HT-29 (cell line): ENCODE measurements at regions not wholly inside any gene's neighbourhood (a gene's known extent, or its start where the extent isn't known, plus 50 kb on each side); places are given as distances from the start of the nearest gene placed in this dataset.
"Not testable (repeated sequence)": the region's sequence is repeated elsewhere in the genome, so short reads cannot be mapped to it uniquely, and the experiment has no call there.

ENCODE experiments used
- DNase-seq: peaks from one replicate; pipeline ENCODE4 v3.0.0-alpha.2; 2015; ENCODE audit warnings: low spot score

- no peak for DNase-seq
Measured at GRCh38 chr2:145548479-145548878, 1028.6 kb upstream of the ZEB2 start.

- DNase-seq: no peak
Measured at GRCh38 chr2:145547620-145548019, 1027.7 kb upstream of the ZEB2 start.

GRCh38 chr2:145546091-145546490, 1026.2 kb upstream of the ZEB2 start:
- peak; percentile 22 for DNase-seq

- no peak for DNase-seq
Measured at GRCh38 chr2:145543856-145544255, 1023.9 kb upstream of the ZEB2 start.

GRCh38 chr2:145543155-145543554, 1023.2 kb upstream of the ZEB2 start:
- DNase-seq: no peak

- no peak for DNase-seq
Measured at GRCh38 chr2:145541028-145541427, 1021.1 kb upstream of the ZEB2 start.

GRCh38 chr2:145538661-145539350, 1018.9 kb upstream of the ZEB2 start:
- DNase-seq: no peak

- no peak for DNase-seq
Measured at GRCh38 chr2:145530653-145531052, 1010.7 kb upstream of the ZEB2 start.

- DNase-seq: no peak
Measured at GRCh38 chr2:145524836-145525235, 1004.9 kb upstream of the ZEB2 start.

GRCh38 chr2:145524303-145524702, 1004.4 kb upstream of the ZEB2 start:
- DNase-seq: no peak

GRCh38 chr2:145519254-145519653, 999.3 kb upstream of the ZEB2 start:
- not testable (repeated sequence) for DNase-seq

GRCh38 chr2:145511946-145512345, 992.0 kb upstream of the ZEB2 start:
- no peak for DNase-seq

- DNase-seq: no peak
Measured at GRCh38 chr2:145503511-145503910, 983.6 kb upstream of the ZEB2 start.

- no peak for DNase-seq
Measured at GRCh38 chr2:145501920-145502319, 982.0 kb upstream of the ZEB2 start.

GRCh38 chr2:145495590-145495989, 975.7 kb upstream of the ZEB2 start:
- DNase-seq: no peak

- no peak for DNase-seq
Measured at GRCh38 chr2:145494441-145494840, 974.5 kb upstream of the ZEB2 start.

GRCh38 chr2:145488571-145488970, 968.7 kb upstream of the ZEB2 start:
- no peak for DNase-seq

GRCh38 chr2:145484448-145485097, 964.7 kb upstream of the ZEB2 start:
- DNase-seq: peak; percentile 19

- no peak for DNase-seq
Measured at GRCh38 chr2:145483854-145484253, 963.9 kb upstream of the ZEB2 start.

GRCh38 chr2:145481334-145481922, 961.5 kb upstream of the ZEB2 start:
- DNase-seq: no peak

GRCh38 chr2:145464866-145465265, 944.9 kb upstream of the ZEB2 start:
- no peak for DNase-seq

GRCh38 chr2:145460112-145460511, 940.2 kb upstream of the ZEB2 start:
- no peak for DNase-seq
